Effector memory CD4-positive, alpha-beta T cell (primary cell): ENCODE measurements at regions not wholly inside any gene's neighbourhood (a gene's known extent, or its start where the extent isn't known, plus 50 kb on each side); places are given as distances from the start of the nearest gene placed in this dataset.
"Not testable (repeated sequence)": the region's sequence is repeated elsewhere in the genome, so short reads cannot be mapped to it uniquely, and the experiment has no call there.

ENCODE experiments used
- DNase-seq, 3 donors: peaks; one replicate each; pipeline ENCODE4 v3.0.0-alpha.2; 2020
- H3K27ac ChIP-seq: 2 replicates; pipeline ENCODE4 v1.7.0; 2013; ENCODE audit warnings: mild to moderate bottlenecking, low read length, moderate library complexity; ENCODE audit not compliant: insufficient read depth, poor library complexity, severe bottlenecking
- H3K27me3 ChIP-seq: replicated peaks from 2 replicates; pipeline ENCODE4 v1.7.0; 2013; ENCODE audit warnings: mild to moderate bottlenecking, low read length; ENCODE audit not compliant: insufficient read depth, control insufficient read depth, poor library complexity, severe bottlenecking
- H3K36me3 ChIP-seq: 2 replicates; pipeline ENCODE4 v1.7.0; 2013; ENCODE audit warnings: mild to moderate bottlenecking, low read length, moderate library complexity; ENCODE audit not compliant: control insufficient read depth, insufficient read depth
- H3K4me1 ChIP-seq: 2 replicates; pipeline ENCODE4 v1.7.0; 2013; ENCODE audit warnings: low read length, mild to moderate bottlenecking; ENCODE audit not compliant: control insufficient read depth, insufficient read depth, poor library complexity, severe bottlenecking
- H3K4me3 ChIP-seq: 2 replicates; pipeline ENCODE4 v1.7.0; 2013; ENCODE audit warnings: low read length, low read depth, mild to moderate bottlenecking; ENCODE audit not compliant: insufficient read depth, poor library complexity, severe bottlenecking
- H3K9me3 ChIP-seq: 2 replicates; pipeline ENCODE4 v1.7.0; 2013; ENCODE audit warnings: mild to moderate bottlenecking, low read length, moderate library complexity; ENCODE audit not compliant: control insufficient read depth

GRCh38 chr7:142563470-142563869 lies 185.8 kb upstream of the PRSS1 start:
- no peak for DNase-seq
- Histone ChIP-seq H3K4me3 (no peak overlapping the region), H3K27ac (no peak overlapping the region), H3K27me3 (no peaks in the 10 kb centered on the region), H3K36me3 (no peaks in the 10 kb centered on the region), H3K9me3 (no peaks in the 10 kb centered on the region), H3K4me1 (no peaks in the 10 kb centered on the region)

DNA sequence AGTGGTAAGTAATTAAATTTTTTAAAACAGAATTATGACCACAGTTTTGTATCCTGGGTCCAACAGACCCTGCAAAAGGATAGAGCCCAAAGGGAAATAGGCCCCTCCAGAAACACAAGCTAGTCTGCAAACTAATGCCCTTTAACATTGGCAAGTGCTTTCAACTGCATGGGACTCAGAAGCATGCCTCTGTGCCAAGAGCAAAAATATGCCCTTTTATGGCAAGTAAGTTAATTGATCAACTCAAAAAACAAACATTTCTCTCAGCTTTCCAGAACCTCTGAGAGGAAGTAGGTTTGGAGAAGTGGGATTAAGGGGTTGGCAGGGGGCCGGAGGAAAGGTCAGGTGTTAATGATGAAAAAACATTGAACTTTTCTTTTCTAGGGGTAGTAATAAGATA lies 186.6 kb upstream of the PRSS1 start:
- Histone ChIP-seq H3K4me1 (no peaks in the 10 kb centered on the region), H3K27ac (no peak overlapping the region), H3K4me3 (no peak overlapping the region), H3K27me3 (no peaks in the 10 kb centered on the region), H3K36me3 (no peaks in the 10 kb centered on the region), H3K9me3 (no peaks in the 10 kb centered on the region)
- no peak for DNase-seq

DNA sequence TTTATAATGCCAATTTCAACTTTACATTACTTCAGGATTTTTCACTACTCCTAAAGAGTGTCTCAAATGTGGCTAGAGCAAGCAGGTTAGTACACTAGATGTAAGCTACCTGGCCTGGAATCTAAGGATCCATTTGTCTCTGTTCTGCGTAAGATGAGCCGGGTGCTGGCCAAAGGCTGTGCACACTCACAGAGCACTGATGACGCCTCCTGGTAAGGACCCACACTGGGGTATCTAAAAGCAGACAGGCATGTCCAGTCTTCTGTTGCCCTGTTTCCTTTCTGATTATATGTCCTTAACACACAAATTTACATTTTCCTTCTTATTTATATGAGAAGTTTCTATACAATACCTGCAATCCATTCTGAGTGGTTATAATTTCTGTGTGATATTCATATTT lies 187.9 kb upstream of the PRSS1 start:
- H3K27me3 ChIP-seq, DNase-seq, H3K9me3 ChIP-seq, H3K27ac ChIP-seq, H3K4me3 ChIP-seq, H3K36me3 ChIP-seq, H3K4me1 ChIP-seq: not testable (repeated sequence)

GRCh38 chr7:142560770-142561169 lies 188.5 kb upstream of the PRSS1 start:
- H3K4me1 ChIP-seq, H3K27ac ChIP-seq, H3K27me3 ChIP-seq, H3K9me3 ChIP-seq, DNase-seq, H3K36me3 ChIP-seq, H3K4me3 ChIP-seq: not testable (repeated sequence)

- no peaks in the 10 kb centered on the region for H3K36me3 ChIP-seq
- no peaks in the 10 kb centered on the region for H3K9me3 ChIP-seq
- no peak overlapping the region for H3K27ac ChIP-seq
- no peak overlapping the region for H3K4me3 ChIP-seq
- H3K27me3 ChIP-seq: no peaks in the 10 kb centered on the region
- DNase-seq: no peak
- no peaks in the 10 kb centered on the region for H3K4me1 ChIP-seq
Observed at GRCh38 chr7:142560166-142560565, 189.1 kb upstream of the PRSS1 start.

- Histone ChIP-seq H3K4me3 (no peak overlapping the region), H3K27me3 (no peaks in the 10 kb centered on the region), H3K36me3 (no peaks in the 10 kb centered on the region), H3K27ac (no peak overlapping the region), H3K9me3 (no peaks in the 10 kb centered on the region), H3K4me1 (no peaks in the 10 kb centered on the region)
- DNase-seq: peak in 2 of 3 donors; percentile 18 to 30
Observed at GRCh38 chr7:142557971-142558582, 191.2 kb upstream of the PRSS1 start.

GRCh38 chr7:142556740-142557139 lies 192.5 kb upstream of the PRSS1 start:
- Histone ChIP-seq H3K4me1 (no peaks in the 10 kb centered on the region), H3K27ac (no peak overlapping the region)
- no peak for DNase-seq

GRCh38 chr7:142554560-142555532 lies 194.4 kb upstream of the PRSS1 start:
- H3K27me3 ChIP-seq: no peaks in the 10 kb centered on the region
- no peaks in the 10 kb centered on the region for H3K4me1 ChIP-seq
- DNase-seq: no peak

More at GRCh38 chr7:142556740-142557139, 192.5 kb upstream of the PRSS1 start:
- no peak overlapping the region for H3K4me3 ChIP-seq
- H3K9me3 ChIP-seq: no peaks in the 10 kb centered on the region
- H3K36me3 ChIP-seq: no peaks in the 10 kb centered on the region
- H3K27me3 ChIP-seq: no peaks in the 10 kb centered on the region

DNA sequence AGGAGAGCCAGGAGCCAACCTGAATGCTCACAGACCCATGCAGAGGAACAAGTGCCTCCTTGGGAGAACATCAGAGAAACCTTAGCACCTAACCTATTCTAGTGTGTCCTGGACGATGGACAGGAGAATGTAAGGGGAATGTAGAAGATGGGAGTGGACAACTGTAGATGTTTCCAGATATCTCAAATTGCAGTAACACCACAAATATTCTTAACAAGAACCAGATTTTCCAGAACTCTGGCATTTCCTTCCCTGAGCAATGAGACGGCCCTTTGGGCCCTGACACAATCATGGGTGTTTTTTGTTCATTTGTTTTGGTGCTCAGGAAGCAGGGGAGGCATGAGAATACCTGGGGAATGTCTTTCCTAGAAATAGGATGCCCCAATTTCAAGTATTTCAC lies 196.1 kb upstream of the PRSS1 start:
- H3K27me3 ChIP-seq: no peaks in the 10 kb centered on the region
- H3K4me3 ChIP-seq: no peak overlapping the region
- H3K4me1 ChIP-seq: no peaks in the 10 kb centered on the region
- H3K27ac ChIP-seq: no peak overlapping the region
- DNase-seq: no peak
- no peaks in the 10 kb centered on the region for H3K36me3 ChIP-seq
- H3K9me3 ChIP-seq: no peaks in the 10 kb centered on the region

More at GRCh38 chr7:142554560-142555532, 194.4 kb upstream of the PRSS1 start:
- no peaks in the 10 kb centered on the region for H3K36me3 ChIP-seq
- no peak overlapping the region for H3K4me3 ChIP-seq
- H3K9me3 ChIP-seq: no peaks in the 10 kb centered on the region
- no peak overlapping the region for H3K27ac ChIP-seq

GRCh38 chr7:142548978-142549377 lies 200.3 kb upstream of the PRSS1 start:
- no peaks in the 10 kb centered on the region for H3K36me3 ChIP-seq
- no peak overlapping the region for H3K4me3 ChIP-seq
- no peak for DNase-seq
- no peaks in the 10 kb centered on the region for H3K4me1 ChIP-seq
- no peaks in the 10 kb centered on the region for H3K9me3 ChIP-seq
- H3K27ac ChIP-seq: no peak overlapping the region
- no peaks in the 10 kb centered on the region for H3K27me3 ChIP-seq
